ENCODE measurements at regions not wholly inside any gene's neighbourhood (a gene's known extent, or its start where the extent isn't known, plus 50 kb on each side); places are given as distances from the start of the nearest gene placed in this dataset.

DNA sequence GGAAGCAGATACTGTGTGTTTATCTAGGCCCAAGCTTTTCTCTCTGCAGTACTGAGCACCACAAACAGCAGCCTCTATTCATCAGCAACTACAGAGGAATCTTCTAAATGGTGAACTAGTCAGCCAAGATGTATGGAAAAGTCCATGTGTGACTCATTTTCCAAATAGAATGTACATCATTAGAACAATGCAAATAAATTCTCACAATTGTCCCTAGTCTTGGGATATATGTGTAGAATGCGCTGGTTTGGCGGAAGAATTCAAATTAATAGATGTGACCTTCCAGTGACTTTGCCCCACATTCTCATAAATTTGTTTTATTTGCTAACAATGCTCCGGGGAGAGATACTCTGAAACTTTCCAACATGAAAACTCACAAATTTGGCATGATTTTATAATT is 436.2 kb downstream of the CBLN4 start:
- Histone ChIP-seq H3K27me3 (ENCODE audit: control insufficient read depth, insufficient read depth, low read length, poor library complexity, severe bottlenecking) (no peaks in the 10 kb centered on the region), H3K4me1 (ENCODE audit: control insufficient read depth, insufficient read depth, low read length) (no peaks in the 10 kb centered on the region), H3K36me3 (ENCODE audit: control insufficient read depth, insufficient read depth, low read length) (no peaks in the 10 kb centered on the region), H3K9me3 (ENCODE audit: control insufficient read depth, low read length) (peaks cover 11% of the 10 kb centered on the region), H3K4me3 (ENCODE audit: low read length) (no peak overlapping the region), H3K9ac (ENCODE audit: extremely low read depth, low read length, poor library complexity, severe bottlenecking) (no peak overlapping the region), H3K27ac (ENCODE audit: low read depth, low read length) (no peak overlapping the region)
- DNase-seq: no peak
- H3K4me1 Mint-ChIP-seq: peaks cover 9% of the 10 kb centered on the region
- WGBS, 2 experiments (ENCODE audit: insufficient coverage in 1 of 2, insufficient read length in 1 of 2): 89% methylated on average over 3 of the region's 3 CpGs; no CpG with 5 or more reads in 1 of the 2 experiments
- no peak overlapping the region for H3K4me3 Mint-ChIP-seq
- no peaks in the 10 kb centered on the region for H3K27me3 Mint-ChIP-seq (ENCODE audit: insufficient read depth)
- TF ChIP-seq, protein P1, sequence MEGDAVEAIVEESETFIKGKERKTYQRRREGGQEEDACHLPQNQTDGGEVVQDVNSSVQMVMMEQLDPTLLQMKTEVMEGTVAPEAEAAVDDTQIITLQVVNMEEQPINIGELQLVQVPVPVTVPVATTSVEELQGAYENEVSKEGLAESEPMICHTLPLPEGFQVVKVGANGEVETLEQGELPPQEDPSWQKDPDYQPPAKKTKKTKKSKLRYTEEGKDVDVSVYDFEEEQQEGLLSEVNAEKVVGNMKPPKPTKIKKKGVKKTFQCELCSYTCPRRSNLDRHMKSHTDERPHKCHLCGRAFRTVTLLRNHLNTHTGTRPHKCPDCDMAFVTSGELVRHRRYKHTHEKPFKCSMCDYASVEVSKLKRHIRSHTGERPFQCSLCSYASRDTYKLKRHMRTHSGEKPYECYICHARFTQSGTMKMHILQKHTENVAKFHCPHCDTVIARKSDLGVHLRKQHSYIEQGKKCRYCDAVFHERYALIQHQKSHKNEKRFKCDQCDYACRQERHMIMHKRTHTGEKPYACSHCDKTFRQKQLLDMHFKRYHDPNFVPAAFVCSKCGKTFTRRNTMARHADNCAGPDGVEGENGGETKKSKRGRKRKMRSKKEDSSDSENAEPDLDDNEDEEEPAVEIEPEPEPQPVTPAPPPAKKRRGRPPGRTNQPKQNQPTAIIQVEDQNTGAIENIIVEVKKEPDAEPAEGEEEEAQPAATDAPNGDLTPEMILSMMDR (conservative IDR thresholded peaks at IDR 0.05): no peak
- H3K9me3 Mint-ChIP-seq: no peaks in the 10 kb centered on the region
- H3K36me3 Mint-ChIP-seq (ENCODE audit: low read depth): no peaks in the 10 kb centered on the region
- no peak overlapping the region for H3K27ac Mint-ChIP-seq

DNA sequence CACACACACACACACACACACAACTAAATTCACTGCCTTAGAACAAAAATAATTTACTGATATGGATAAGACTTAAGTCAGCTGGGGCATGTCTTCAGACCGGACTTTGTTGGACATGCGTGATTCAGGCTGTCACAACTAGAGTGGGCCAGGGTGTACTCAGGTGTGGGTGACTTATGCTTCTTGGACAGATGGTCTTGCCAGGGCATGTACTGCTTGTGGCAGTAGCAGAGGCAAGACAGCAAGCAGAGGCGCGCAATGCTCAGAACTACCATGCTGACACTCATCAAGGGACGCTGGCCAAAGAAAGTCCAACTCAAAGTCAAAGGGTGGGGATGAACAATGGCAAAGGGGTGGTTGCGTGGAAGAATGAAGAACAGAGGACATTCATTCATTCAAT is 437.5 kb downstream of the CBLN4 start:
- Histone ChIP-seq H3K9me3 (ENCODE audit: control insufficient read depth, low read length) (peaks cover 20% of the 10 kb centered on the region), H3K4me1 (ENCODE audit: control insufficient read depth, insufficient read depth, low read length) (no peaks in the 10 kb centered on the region), H3K27me3 (ENCODE audit: control insufficient read depth, insufficient read depth, low read length, poor library complexity, severe bottlenecking) (no peaks in the 10 kb centered on the region), H3K4me3 (ENCODE audit: low read length) (no peak overlapping the region), H3K9ac (ENCODE audit: extremely low read depth, low read length, poor library complexity, severe bottlenecking) (no peak overlapping the region), H3K36me3 (ENCODE audit: control insufficient read depth, insufficient read depth, low read length) (no peaks in the 10 kb centered on the region), H3K27ac (ENCODE audit: low read depth, low read length) (no peak overlapping the region)
- Mint-ChIP-seq H3K4me1 (peaks cover 13% of the 10 kb centered on the region), H3K9me3 (no peaks in the 10 kb centered on the region), H3K36me3 (ENCODE audit: low read depth) (no peaks in the 10 kb centered on the region), H3K4me3 (no peak overlapping the region), H3K27me3 (ENCODE audit: insufficient read depth) (no peaks in the 10 kb centered on the region), H3K27ac (no peak overlapping the region)
- TF ChIP-seq, protein P1 (conservative IDR thresholded peaks at IDR 0.05): no peak
- 76 to 100% methylated on average over 4 to 6 of the region's 6 CpGs for WGBS, 2 experiments (ENCODE audit: insufficient coverage in 1 of 2, insufficient read length in 1 of 2)
- no peak for DNase-seq

DNA sequence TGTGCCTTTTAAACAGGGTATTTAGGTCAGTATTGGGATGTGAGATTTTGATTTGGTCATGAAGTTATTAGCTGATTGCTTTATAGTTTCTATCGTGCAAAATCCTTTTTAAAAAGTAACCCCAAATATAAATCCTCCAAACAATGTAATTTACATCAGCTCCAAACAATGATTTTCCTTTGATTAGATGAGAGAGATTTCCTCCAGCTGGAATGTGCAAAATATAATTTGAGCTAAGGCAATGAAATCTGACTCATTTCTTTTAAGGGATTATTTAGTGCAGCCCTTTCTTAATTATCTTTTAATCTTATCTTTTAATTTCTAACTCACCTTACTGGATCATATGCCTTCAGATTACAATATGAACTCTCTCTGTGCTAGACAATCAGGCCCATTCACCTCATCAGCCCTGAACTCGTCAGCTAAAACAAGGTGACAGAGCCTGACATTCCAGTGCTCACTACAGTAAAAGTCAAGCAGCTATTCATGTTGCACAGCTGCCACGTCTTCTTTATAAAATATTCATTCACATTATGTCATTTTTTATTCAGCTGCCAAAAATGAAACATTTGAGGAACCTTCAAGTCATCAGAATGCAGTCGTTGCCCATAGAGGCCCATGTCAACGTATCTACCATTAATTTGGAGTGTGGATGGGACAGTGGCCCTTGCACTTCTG is 440.1 kb downstream of the CBLN4 start:
- peaks cover 32% of the 10 kb centered on the region for H3K9me3 ChIP-seq (ENCODE audit: control insufficient read depth, low read length)
- no peaks in the 10 kb centered on the region for H3K36me3 ChIP-seq (ENCODE audit: control insufficient read depth, insufficient read depth, low read length)
- no peak overlapping the region for H3K9ac ChIP-seq (ENCODE audit: extremely low read depth, low read length, poor library complexity, severe bottlenecking)
- H3K27me3 ChIP-seq (ENCODE audit: control insufficient read depth, insufficient read depth, low read length, poor library complexity, severe bottlenecking): no peaks in the 10 kb centered on the region
- no peaks in the 10 kb centered on the region for H3K4me1 ChIP-seq (ENCODE audit: control insufficient read depth, insufficient read depth, low read length)
- TF ChIP-seq, protein P1 (conservative IDR thresholded peaks at IDR 0.05): no peak
- no peak for DNase-seq
- Mint-ChIP-seq H3K27ac (no peak overlapping the region), H3K27me3 (ENCODE audit: insufficient read depth) (no peaks in the 10 kb centered on the region), H3K36me3 (ENCODE audit: low read depth) (no peaks in the 10 kb centered on the region), H3K4me1 (peaks cover 13% of the 10 kb centered on the region), H3K4me3 (no peak overlapping the region), H3K9me3 (no peaks in the 10 kb centered on the region)
- 62 to 83% methylated on average over 2 to 4 of the region's 5 CpGs for WGBS, 2 experiments (ENCODE audit: insufficient coverage in 1 of 2, insufficient read length in 1 of 2)
- no peak overlapping the region for H3K27ac ChIP-seq (ENCODE audit: low read depth, low read length)
- H3K4me3 ChIP-seq (ENCODE audit: low read length): no peak overlapping the region

All from endodermal cell (in vitro differentiated cells).